HG02588 (cell line): ENCODE measurements at regions not wholly inside any gene's neighbourhood (a gene's known extent, or its start where the extent isn't known, plus 50 kb on each side); places are given as distances from the start of the nearest gene placed in this dataset.

Experiments used
- ATAC-seq: cut with Tn5 transposase; IDR thresholded peaks from one replicate; pipeline ENCODE4 v1.9.1; 2021; ENCODE audit warnings: mild to moderate bottlenecking, moderate library complexity; ENCODE audit not compliant: unreplicated experiment

DNA sequence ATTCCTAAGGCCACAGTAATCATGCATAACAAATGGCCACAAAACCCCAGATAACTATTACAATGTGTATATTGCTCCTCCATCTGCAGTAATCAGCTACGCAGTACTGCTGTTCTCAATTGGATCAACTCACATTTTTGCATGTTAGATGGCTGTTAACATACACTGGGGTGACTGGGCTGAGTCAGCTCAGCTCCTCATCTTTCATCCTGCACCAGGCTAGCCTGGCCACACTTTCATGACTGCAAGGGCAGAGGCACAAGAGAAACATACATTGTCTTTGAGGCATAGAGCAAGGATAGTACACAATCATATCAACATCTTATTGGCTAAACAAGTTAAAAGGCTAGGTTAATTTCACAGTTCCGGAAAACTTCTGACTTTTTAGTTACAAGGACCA, 306.6 kb downstream of the SLC6A15 start:
- no peak for ATAC-seq

DNA sequence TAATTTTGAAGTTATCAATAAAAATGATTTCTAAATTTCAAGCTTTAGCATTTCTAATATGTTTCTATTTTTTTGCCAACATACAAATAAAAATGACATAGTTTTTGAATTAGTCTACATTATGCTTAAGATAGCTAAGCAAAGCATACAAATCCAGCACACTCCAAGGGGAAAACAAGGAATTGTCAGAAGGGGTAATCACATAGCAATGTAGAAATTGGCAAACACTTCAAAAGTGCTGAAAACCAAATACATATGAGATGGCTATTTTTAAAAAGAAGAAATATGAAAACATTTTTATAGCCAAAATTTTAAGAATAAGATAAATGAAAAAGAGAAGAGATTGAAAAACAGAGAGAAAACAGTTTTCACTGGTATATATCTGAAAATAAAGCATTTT, 308.0 kb downstream of the SLC6A15 start:
- no peak for ATAC-seq

DNA sequence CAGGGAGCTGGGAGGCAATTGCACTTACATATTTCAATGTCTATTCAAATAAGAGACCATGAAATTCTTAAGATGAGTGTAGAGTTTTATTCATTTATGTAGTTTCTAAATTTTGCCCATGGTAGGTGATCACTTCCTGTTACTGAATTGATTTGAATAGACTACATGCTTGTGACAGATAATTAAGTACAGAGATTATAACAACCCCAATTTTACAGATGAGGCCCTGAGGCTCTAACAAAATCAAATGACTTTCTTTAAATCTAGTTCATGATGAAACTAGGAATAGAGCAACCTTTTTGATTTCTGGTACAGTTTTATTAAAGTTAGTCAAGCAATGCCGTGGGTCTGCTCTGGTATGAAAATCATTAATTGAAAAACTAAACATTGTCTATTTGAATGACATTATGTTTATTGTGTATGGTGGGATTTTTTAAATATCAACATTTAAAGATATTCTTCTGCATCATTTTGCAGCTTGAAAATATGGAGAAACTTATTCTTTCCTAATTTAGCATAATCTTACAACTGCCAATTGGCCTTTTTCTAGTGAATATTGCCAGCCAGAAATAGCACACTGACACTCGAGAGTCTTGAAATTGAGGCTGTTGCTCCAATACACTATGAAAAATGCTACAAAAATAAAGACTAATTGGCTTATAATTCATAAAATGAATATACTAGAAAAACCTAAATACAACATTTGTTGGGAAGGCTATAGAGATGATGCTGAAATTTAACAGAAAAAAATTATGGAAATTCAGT, 308.9 kb downstream of the SLC6A15 start:
- no peak for ATAC-seq

GRCh38 chr12:84601483-84601882, 311.1 kb downstream of the SLC6A15 start:
- no peak for ATAC-seq

DNA sequence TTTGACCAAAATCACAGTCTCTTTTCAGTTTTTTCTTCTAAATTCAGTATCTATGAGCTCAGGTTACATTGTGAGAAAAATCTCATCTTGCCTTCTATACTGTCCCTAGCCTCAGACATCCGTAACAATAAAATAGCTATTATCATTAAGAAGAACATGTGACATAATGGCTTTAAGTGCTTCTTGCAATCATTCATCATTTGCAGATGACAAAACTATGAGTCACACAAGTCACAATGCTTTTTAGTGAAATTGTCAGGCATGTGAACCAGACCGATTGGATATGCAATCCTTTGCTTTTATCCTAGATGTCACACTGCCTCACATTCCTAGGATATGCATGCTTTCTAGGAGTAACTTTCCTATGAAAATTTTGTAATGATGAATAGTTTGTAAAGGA, 313.1 kb downstream of the SLC6A15 start:
- ATAC-seq = no peak

- ATAC-seq = no peak
Observed at GRCh38 chr12:84596266-84596665, 316.3 kb downstream of the SLC6A15 start.

GRCh38 chr12:84594157-84594556, 318.4 kb downstream of the SLC6A15 start:
- no peak for ATAC-seq

DNA sequence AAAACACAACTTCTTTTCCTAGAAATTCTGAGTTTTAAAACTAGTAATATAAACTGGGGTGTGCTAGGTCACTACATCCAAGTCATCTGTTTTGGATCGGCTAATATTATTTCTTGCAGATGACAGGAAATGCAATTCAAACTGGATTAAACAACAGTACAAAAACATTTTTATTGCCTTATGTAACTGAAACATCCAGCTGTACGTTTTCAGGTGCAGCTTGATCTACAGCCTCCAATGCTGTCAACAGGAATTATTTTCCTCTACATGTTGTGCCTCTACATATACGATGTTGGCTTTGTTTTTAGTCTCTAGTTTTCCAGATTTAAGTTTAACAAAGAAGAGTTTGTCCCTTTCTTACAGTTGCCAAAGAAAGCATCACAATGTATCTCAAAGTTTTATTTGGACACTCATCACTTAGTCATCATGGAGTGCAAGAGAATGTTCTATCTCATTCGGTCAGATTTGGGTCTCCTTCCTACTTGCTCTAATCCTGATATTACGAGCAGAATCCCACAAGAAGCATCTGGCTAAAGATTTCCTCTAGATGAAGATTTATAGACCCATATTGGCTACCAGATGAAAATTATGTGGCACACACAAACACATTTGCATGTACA, 326.7 kb downstream of the SLC6A15 start:
- ATAC-seq = no peak

DNA sequence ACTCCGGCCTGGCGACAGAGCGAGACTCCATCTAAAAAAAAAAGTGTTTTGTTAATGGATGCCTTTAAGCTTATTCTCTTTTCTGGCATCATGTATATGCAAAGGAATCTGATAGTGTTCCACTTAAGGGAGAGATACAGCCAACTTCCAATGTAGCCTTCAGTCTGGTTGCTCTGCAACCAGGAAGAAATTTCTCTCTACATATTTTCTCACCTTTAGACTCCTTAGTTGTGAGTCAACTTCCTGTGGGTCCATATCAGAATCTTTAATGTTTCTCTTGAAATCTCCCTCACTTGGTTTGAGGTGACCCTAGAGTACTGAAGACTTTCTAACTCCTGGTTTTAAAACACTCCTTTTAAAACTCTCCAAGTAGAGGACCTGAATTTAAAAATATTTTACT, 340.4 kb downstream of the SLC6A15 start:
- no peak for ATAC-seq

- no peak for ATAC-seq
Observed at GRCh38 chr12:84562331-84562730, 350.3 kb downstream of the SLC6A15 start.

GRCh38 chr12:84561351-84561750, 351.2 kb downstream of the SLC6A15 start:
- ATAC-seq = no peak

- ATAC-seq = no peak
Observed at GRCh38 chr12:84554199-84554723, 358.3 kb downstream of the SLC6A15 start.

GRCh38 chr12:84553331-84554117, 359.1 kb downstream of the SLC6A15 start:
- no peak for ATAC-seq

GRCh38 chr12:84551373-84551772, 361.2 kb downstream of the SLC6A15 start:
- ATAC-seq = no peak

DNA sequence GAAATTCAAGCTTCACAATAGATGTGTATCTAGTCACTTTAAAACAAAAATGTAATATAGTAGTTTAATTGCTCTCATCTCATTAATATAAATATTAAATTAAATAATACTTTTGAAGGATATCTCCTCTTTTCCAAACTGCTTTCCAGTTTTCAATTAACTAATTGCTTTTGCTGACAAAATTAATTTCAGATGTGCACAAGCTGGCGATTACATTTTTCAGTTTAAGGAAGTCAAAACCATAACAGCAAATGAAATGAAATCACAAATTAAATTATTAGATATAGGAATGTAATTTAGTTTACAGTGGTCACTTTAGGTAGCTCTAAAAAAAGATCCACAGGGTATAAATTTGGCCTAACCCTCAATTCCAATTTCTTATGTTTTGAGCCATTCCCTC, 362.1 kb downstream of the SLC6A15 start:
- no peak for ATAC-seq

- no peak for ATAC-seq
Observed at GRCh38 chr12:84542289-84542688, 370.3 kb downstream of the SLC6A15 start.

GRCh38 chr12:84537666-84538065, 374.9 kb downstream of the SLC6A15 start:
- no peak for ATAC-seq

GRCh38 chr12:84512751-84513150, 399.8 kb downstream of the SLC6A15 start:
- no peak for ATAC-seq

DNA sequence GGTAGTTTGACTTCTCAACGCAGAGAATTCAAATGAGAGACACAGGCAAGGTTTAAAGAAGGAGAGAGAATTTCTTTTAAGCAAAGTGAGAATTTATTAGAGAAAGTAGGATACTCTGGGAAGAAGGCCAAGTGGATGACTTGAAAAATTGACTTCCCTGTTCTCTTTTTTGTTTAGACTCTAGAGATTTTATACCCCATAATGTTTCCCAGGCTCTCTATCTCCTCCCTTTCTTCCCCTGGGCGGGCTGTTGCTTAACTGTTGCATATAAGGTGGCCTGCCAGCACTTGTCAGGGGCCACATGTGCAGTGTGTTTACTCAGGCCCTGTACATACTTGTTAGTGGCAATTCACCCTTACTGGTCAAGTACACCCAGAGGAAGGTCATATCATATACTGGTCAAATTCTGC, 403.7 kb downstream of the SLC6A15 start:
- no peak for ATAC-seq

DNA sequence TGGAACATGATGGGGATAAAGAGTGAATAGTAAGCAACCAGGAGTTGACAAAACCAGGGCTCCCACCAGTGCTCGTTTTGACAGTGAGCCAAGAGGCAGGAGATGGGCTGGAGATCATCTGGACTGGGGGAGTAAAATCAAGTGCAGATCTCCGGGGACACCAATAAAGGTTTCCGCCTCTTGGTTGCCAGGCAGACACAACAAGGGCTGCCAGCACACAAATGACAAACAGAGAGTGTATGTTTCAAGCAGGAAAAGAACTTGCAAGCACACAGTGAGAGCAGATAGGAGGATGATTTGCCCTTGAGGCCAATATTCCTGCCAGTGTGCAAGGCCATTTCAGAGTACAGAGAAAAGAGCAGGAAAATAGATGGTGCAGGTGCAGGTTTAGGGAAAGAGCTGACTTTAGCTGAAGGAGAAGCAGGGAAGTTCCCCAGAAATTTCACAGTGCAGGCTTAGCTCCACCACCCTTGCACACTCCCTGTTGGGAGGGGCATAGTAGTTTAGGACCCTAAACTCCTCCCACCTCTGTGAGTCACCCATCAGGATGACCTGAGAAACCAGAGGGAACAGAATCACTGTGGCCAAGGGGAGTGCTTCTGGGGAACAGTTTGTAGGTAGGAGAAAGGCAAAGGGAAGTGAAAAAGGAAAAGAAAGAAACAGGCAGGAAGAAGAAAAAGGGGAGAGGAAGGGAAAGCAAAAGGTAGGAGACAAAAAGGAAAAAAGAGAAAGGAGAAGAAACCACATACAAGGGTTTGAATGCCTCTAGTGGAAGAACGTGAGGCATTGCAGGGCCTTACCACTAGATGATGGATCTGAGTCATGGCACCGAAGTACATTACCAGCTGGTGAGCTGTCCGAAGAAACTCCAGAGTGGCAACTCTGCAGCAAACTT, 404.4 kb downstream of the SLC6A15 start:
- ATAC-seq = peak; percentile 89

- ATAC-seq = no peak
Observed at GRCh38 chr12:84506282-84506681, 406.3 kb downstream of the SLC6A15 start.
